ENCODE measurements at regions not wholly inside any gene's neighbourhood (a gene's known extent, or its start where the extent isn't known, plus 50 kb on each side); places are given as distances from the start of the nearest gene placed in this dataset.

DNA sequence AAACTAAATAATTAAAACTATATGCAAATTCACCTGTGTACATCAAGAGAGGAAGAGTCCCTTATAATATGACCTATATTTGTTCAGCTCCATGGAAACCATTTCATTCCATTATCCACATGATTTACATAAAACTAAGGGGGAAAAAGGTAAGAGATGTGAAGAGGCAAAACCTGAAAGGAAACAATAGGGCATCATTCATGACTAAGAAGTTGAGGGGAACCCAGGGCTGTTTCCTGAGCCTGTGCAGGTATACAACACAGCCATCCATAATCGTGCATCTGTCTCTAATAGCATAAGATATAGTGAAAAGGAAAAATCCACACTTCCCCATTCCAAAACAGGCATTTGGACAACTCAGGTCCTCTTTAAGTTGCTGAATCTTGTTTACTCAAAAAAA lies 151.3 kb downstream of the NR4A2 start (continued):
- TF ChIP-seq SP2 (IDR thresholded peaks at IDR 0.05; ENCODE audit: low read length) = no peak

DNA sequence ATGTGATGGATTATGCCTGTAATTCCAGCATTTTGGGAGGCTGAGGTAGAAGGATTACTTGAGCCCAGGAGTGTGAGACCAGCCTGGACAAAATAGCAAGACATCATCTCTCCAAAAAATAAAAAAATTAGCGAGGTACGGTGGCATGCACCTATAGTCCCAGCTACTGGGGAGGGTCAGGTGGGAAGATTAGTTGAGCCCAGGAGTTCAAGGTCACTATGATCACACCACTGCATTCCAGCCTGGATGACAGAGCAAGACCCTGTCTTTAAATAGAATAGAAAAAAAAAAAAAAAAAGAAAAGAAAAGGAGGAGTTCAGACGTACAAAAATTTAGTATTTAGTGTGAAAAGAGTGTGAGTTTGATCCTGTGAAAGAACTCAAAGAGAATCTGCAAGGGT lies 154.9 kb downstream of the NR4A2 start:
- H3K79me1 ChIP-seq (ENCODE audit: low read depth, low read length) = no peaks in the 10 kb centered on the region; the same call in 1 of the 2 replicates
- DNase-seq (ENCODE audit: low read depth in 1 of 2, low spot score in 2 of 2) = no peak
- no peak overlapping the region for H3K9ac ChIP-seq (replicated peaks in 1 of 4; ENCODE audit: extremely low read depth in 1 of 4, low read depth in 3 of 4, low read length in 3 of 4)
- no peak overlapping the region for H3K14ac ChIP-seq (ENCODE audit: insufficient read length)
- H4K5ac ChIP-seq (ENCODE audit: insufficient read length, low read depth, low read length) = no peak overlapping the region
- POLR2A ChIA-PET (ENCODE audit: partially characterized antibody) = no interaction called here
- H3K4me2 ChIP-seq (ENCODE audit: insufficient read depth in 1 of 2, low read depth in 2 of 2, low read length in 2 of 2) = no peak overlapping the region
- FAIRE-seq = no peak
- H4K20me1 ChIP-seq (replicated peaks in 1 of 2; ENCODE audit: control insufficient read depth in 1 of 2, insufficient read depth in 2 of 2, low read length in 2 of 2) = no peaks in the 10 kb centered on the region
- no peak overlapping the region for H2BK5ac ChIP-seq (ENCODE audit: low read depth, low read length)
- 91% methylated on average over 3 of the region's 3 CpGs; no CpG with 5 or more reads in 1 of the 2 experiments for WGBS, 2 experiments (ENCODE audit: extremely low coverage in 1 of 2, insufficient coverage in 1 of 2, insufficient read length in 1 of 2, insufficient replicate concordance in 2 of 2, low coverage in 1 of 2, low lambda C conversion rate in 2 of 2, missing lambda C conversion rate in 1 of 2)
- no peak overlapping the region for H4K8ac ChIP-seq (ENCODE audit: extremely low read depth, insufficient read depth, low read length)
- no peak overlapping the region for H2AK5ac ChIP-seq (ENCODE audit: low read depth, low read length)
- no peak overlapping the region for H3K4ac ChIP-seq (replicated peaks; ENCODE audit: insufficient read length, low read depth, low read length)
- CTCF ChIA-PET (ENCODE audit: partially characterized antibody) = interaction anchor here (1.4 kb wide), 1 partner anchor 10 kb away, joined by 3 read pairs; no protein-coding TSS in a partner anchor
- no peaks in the 10 kb centered on the region for H3K79me2 ChIP-seq (ENCODE audit: control insufficient read depth in 1 of 2, insufficient read depth in 2 of 2, low read length in 2 of 2)
- no peaks in the 10 kb centered on the region for H3K27me3 ChIP-seq (replicated peaks in 1 of 4; ENCODE audit: control insufficient read depth in 3 of 4, extremely low read depth in 1 of 4, insufficient read depth in 3 of 4, low read length in 3 of 4)
- H3K27ac ChIP-seq (ENCODE audit: low read depth, low read length) = no peak overlapping the region
- H2BK15ac ChIP-seq (ENCODE audit: low read length) = no peak overlapping the region
- no peaks in the 10 kb centered on the region for H3K36me3 ChIP-seq (ENCODE audit: control insufficient read depth in 2 of 4, insufficient read depth in 4 of 4, low read length in 3 of 4)
- no peak overlapping the region for H3K56ac ChIP-seq (replicated peaks; ENCODE audit: insufficient read length, low read depth, low read length)
- H2BK120ac ChIP-seq (replicated peaks; ENCODE audit: low read depth, low read length) = no peak overlapping the region
- H3K23ac ChIP-seq (ENCODE audit: insufficient read length) = no peak overlapping the region
- no peaks in the 10 kb centered on the region for H3K9me3 ChIP-seq (ENCODE audit: insufficient read depth in 2 of 2, low read depth in 1 of 2, low read length in 1 of 2)
- TF ChIP-seq RFX5 (IDR thresholded peaks at IDR 0.05; ENCODE audit: borderline replicate concordance, low read depth, low read length) (no peak), SRF (IDR thresholded peaks at IDR 0.05; ENCODE audit: low read depth, low read length) (no peak), JUND (IDR thresholded peaks at IDR 0.05; ENCODE audit: low read length) (no peak), HDAC2 (IDR thresholded peaks at IDR 0.05; ENCODE audit: borderline replicate concordance in 1 of 2, low read depth in 2 of 2, low read length in 2 of 2) (no peak), TEAD4 (IDR thresholded peaks at IDR 0.05; ENCODE audit: low read depth, low read length) (no peak), KDM4A (IDR thresholded peaks at IDR 0.05; ENCODE audit: low read depth, low read length, severe bottlenecking) (no peak), BRCA1 (IDR thresholded peaks at IDR 0.05; ENCODE audit: low read depth, low read length) (no peak), SP1 (IDR thresholded peaks at IDR 0.05; ENCODE audit: low read depth, low read length) (no peak), EGR1 (IDR thresholded peaks at IDR 0.05; ENCODE audit: borderline replicate concordance, low read depth, low read length) (no peak), ASH2L (IDR thresholded peaks at IDR 0.05; ENCODE audit: low read length) (no peak)
- no peaks in the 10 kb centered on the region; the same call in 1 of the 2 replicates for H3K23me2 ChIP-seq (ENCODE audit: low read depth, low read length)
- H2AFZ ChIP-seq (ENCODE audit: low read length) = no peak overlapping the region
- H4K91ac ChIP-seq (replicated peaks; ENCODE audit: insufficient read length, low read length) = no peak overlapping the region
- H3K4me1 ChIP-seq (replicated peaks in 1 of 4; ENCODE audit: control insufficient read depth in 3 of 4, insufficient read depth in 4 of 4, low read length in 3 of 4) = peaks cover 0 to 5% (median 1%) of the 10 kb centered on the region in 4 experiments; a peak in 2 of 7 replicates
- H2BK12ac ChIP-seq (ENCODE audit: low read depth, low read length) = no peak overlapping the region
- no peak overlapping the region for H3K18ac ChIP-seq (ENCODE audit: extremely low read depth, low read length)
- H2BK20ac ChIP-seq (ENCODE audit: low read length) = no peak overlapping the region
- no peak overlapping the region for H3K4me3 ChIP-seq (ENCODE audit: extremely low read depth in 1 of 4, insufficient read depth in 2 of 4, low read depth in 3 of 4, low read length in 4 of 4)

Data from H1 (cell line).